HepG2 (cell line): ENCODE measurements at regions not wholly inside any gene's neighbourhood (a gene's known extent, or its start where the extent isn't known, plus 50 kb on each side); places are given as distances from the start of the nearest gene placed in this dataset.

Source experiments
- AHR ChIP-seq: IDR thresholded peaks from 2 replicates; pipeline ENCODE4 v1.6.1; 2018; ENCODE audit warnings: missing genetic modification reagents, missing compliant biosample characterization
- DNMT3B ChIP-seq: conservative IDR thresholded peaks from 2 replicates; pipeline ENCODE4 v1.6.1; 2016; ENCODE audit warnings: missing biosample characterization, control low read depth
- GFI1 ChIP-seq: sonication (generic); formaldehyde crosslinking; IDR thresholded peaks from 2 replicates; pipeline ENCODE4 v1.5.0; 2020; ENCODE audit warnings: missing genetic modification reagents, mild to moderate bottlenecking, borderline replicate concordance
- KDM5A ChIP-seq: fragments of 200-600 bp; sonication (generic); IDR thresholded peaks from 2 replicates; pipeline ENCODE4 v1.7.0; 2018; ENCODE audit warnings: antibody characterized with exemption, mild to moderate bottlenecking, low read length, borderline replicate concordance
- KIAA2018 ChIP-seq: sonication (generic); formaldehyde crosslinking; IDR thresholded peaks from 2 replicates; pipeline ENCODE4 v1.5.0; 2020; ENCODE audit warnings: mild to moderate bottlenecking, missing genetic modification reagents, borderline replicate concordance
- NR2F2 ChIP-seq: IDR thresholded peaks from 2 replicates; pipeline ENCODE4 v1.6.1; 2012; ENCODE audit warnings: low read depth, inconsistent platforms, borderline replicate concordance
- PAF1 ChIP-seq: IDR thresholded peaks from 2 replicates; pipeline ENCODE4 v1.6.1; 2016; ENCODE audit warnings: missing genetic modification reagents, missing compliant biosample characterization
- RXRA ChIP-seq: sonication (generic); formaldehyde crosslinking; IDR thresholded peaks from 2 replicates; pipeline ENCODE4 v1.5.1; 2020; ENCODE audit warnings: missing genetic modification reagents
- SPEN ChIP-seq: sonication (generic); formaldehyde crosslinking; IDR thresholded peaks from 2 replicates; pipeline ENCODE4 v1.5.1; 2020; ENCODE audit warnings: low read depth, mild to moderate bottlenecking, missing genetic modification reagents
- ZBTB44 ChIP-seq: sonication (generic); formaldehyde crosslinking; IDR thresholded peaks from 2 replicates; pipeline ENCODE4 v1.4.0; 2020; ENCODE audit warnings: missing genetic modification reagents
- ZNF224 ChIP-seq: sonication (generic); formaldehyde crosslinking; IDR thresholded peaks from 2 replicates; pipeline ENCODE4 v1.5.0; 2020; ENCODE audit warnings: mild to moderate bottlenecking, missing genetic modification reagents
- ZNF251 ChIP-seq: sonication (generic); formaldehyde crosslinking; IDR thresholded peaks from 2 replicates; pipeline ENCODE4 v1.9.0; 2021; ENCODE audit warnings: mild to moderate bottlenecking, missing genetic modification reagents
- ZNF44 ChIP-seq: sonication (generic); formaldehyde crosslinking; IDR thresholded peaks from 2 replicates; pipeline ENCODE4 v1.5.1; 2020; ENCODE audit warnings: mild to moderate bottlenecking, missing genetic modification reagents
- ZNF580 ChIP-seq: IDR thresholded peaks from 2 replicates; pipeline ENCODE4 v1.6.1; 2016; ENCODE audit warnings: low read depth, borderline replicate concordance
- ZNF83 ChIP-seq: sonication (generic); formaldehyde crosslinking; IDR thresholded peaks from 2 replicates; pipeline ENCODE4 v1.4.0; 2020; ENCODE audit warnings: missing genetic modification reagents, mild to moderate bottlenecking, borderline replicate concordance
- ZNF878 ChIP-seq: sonication (generic); formaldehyde crosslinking; IDR thresholded peaks from 2 replicates; pipeline ENCODE4 v1.8.1; 2023; ENCODE audit warnings: mild to moderate bottlenecking, missing genetic modification reagents, moderate library complexity
- TF ChIP-seq, protein P1 (sequence below): sonication (generic); formaldehyde crosslinking; IDR thresholded peaks from 2 replicates; pipeline ENCODE4 v1.4.0; 2020; ENCODE audit warnings: mild to moderate bottlenecking, missing genetic modification reagents
- TF ChIP-seq, protein P2 (sequence below): IDR thresholded peaks from 2 replicates; pipeline ENCODE4 v1.6.1; 2016; ENCODE audit warnings: missing genetic modification reagents, missing compliant biosample characterization

- TF ChIP-seq KIAA2018 (CRISPR knock-in tag) (no peak), ZNF83 (CRISPR knock-in tag) (no peak), ZNF878 (CRISPR knock-in tag) (no peak), AHR (CRISPR knock-in tag) (no peak), NR2F2 (no peak), RXRA (CRISPR knock-in tag) (no peak), ZNF251 (CRISPR knock-in tag) (no peak), ZNF224 (CRISPR knock-in tag) (no peak), GFI1 (CRISPR knock-in tag) (no peak), ZNF580 (CRISPR knock-in tag) (no peak), DNMT3B (CRISPR knock-in tag) (no peak), ZBTB44 (CRISPR knock-in tag) (no peak), KDM5A (no peak), SPEN (no peak), PAF1 (CRISPR knock-in tag) (no peak), ZNF44 (no peak)
- TF ChIP-seq, protein P1, sequence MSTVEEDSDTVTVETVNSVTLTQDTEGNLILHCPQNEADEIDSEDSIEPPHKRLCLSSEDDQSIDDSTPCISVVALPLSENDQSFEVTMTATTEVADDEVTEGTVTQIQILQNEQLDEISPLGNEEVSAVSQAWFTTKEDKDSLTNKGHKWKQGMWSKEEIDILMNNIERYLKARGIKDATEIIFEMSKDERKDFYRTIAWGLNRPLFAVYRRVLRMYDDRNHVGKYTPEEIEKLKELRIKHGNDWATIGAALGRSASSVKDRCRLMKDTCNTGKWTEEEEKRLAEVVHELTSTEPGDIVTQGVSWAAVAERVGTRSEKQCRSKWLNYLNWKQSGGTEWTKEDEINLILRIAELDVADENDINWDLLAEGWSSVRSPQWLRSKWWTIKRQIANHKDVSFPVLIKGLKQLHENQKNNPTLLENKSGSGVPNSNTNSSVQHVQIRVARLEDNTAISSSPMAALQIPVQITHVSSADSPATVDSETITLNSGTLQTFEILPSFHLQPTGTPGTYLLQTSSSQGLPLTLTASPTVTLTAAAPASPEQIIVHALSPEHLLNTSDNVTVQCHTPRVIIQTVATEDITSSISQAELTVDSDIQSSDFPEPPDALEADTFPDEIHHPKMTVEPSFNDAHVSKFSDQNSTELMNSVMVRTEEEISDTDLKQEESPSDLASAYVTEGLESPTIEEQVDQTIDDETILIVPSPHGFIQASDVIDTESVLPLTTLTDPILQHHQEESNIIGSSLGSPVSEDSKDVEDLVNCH (CRISPR knock-in tag), result no peak
- TF ChIP-seq, protein P2, sequence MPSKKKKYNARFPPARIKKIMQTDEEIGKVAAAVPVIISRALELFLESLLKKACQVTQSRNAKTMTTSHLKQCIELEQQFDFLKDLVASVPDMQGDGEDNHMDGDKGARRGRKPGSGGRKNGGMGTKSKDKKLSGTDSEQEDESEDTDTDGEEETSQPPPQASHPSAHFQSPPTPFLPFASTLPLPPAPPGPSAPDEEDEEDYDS (CRISPR knock-in tag), result no peak
Measured at GRCh38 chr4:41883988-41884734, 51.1 kb upstream of the TMEM33 start (continued).
